SU-DHL-6 (cell line): ENCODE measurements at regions not wholly inside any gene's neighbourhood (a gene's known extent, or its start where the extent isn't known, plus 50 kb on each side); places are given as distances from the start of the nearest gene placed in this dataset.

ENCODE experiments used
- CTCF ChIP-seq: fragments of 200-600 bp; sonication (generic); IDR thresholded peaks from one replicate; pipeline ENCODE4 v1.5.1; 2017; ENCODE audit warnings: antibody characterized with exemption, mild to moderate bottlenecking, low read length, moderate library complexity; ENCODE audit not compliant: insufficient read depth, poor library complexity, severe bottlenecking
- EZH2phosphoT487 ChIP-seq: fragments of 200-600 bp; sonication (generic), shearing (Covaris generic); conservative IDR thresholded peaks from 2 replicates; pipeline ENCODE4 v1.6.1; 2018; ENCODE audit warnings: mild to moderate bottlenecking, antibody characterized with exemption, low read length, moderate library complexity, mixed read lengths

GRCh38 chr1:118326960-118327629 lies 142.1 kb upstream of the SPAG17 start:
- TF ChIP-seq CTCF, result no peak
- TF ChIP-seq EZH2phosphoT487, result no peak
